HEK293T (cell line): ENCODE measurements at regions not wholly inside any gene's neighbourhood (a gene's known extent, or its start where the extent isn't known, plus 50 kb on each side); places are given as distances from the start of the nearest gene placed in this dataset.

Experiments
- ARNT ChIP-seq: fragments of 450-650 bp; IDR thresholded peaks from 2 replicates; pipeline ENCODE4 v1.6.1; 2017; ENCODE audit warnings: mild to moderate bottlenecking
- BHLHE40 ChIP-seq: fragments of 450-650 bp; IDR thresholded peaks from 2 replicates; pipeline ENCODE4 v1.6.1; 2016; ENCODE audit warnings: mild to moderate bottlenecking, moderate library complexity, borderline replicate concordance
- ELF4 ChIP-seq: fragments of 450-650 bp; IDR thresholded peaks from 2 replicates; pipeline ENCODE4 v1.6.1; 2017; ENCODE audit warnings: antibody characterized with exemption
- FOXA1 ChIP-seq: fragments of 450-650 bp; IDR thresholded peaks from 2 replicates; pipeline ENCODE4 v1.6.1; 2016; ENCODE audit warnings: mild to moderate bottlenecking
- FOXK2 ChIP-seq: fragments of 450-650 bp; IDR thresholded peaks from 2 replicates; pipeline ENCODE4 v1.6.1; 2016; ENCODE audit warnings: mild to moderate bottlenecking
- HDGF ChIP-seq: fragments of 450-650 bp; IDR thresholded peaks from 2 replicates; pipeline ENCODE4 v1.6.1; 2017; ENCODE audit warnings: antibody characterized with exemption, borderline replicate concordance
- LEF1 ChIP-seq: fragments of 450-650 bp; IDR thresholded peaks from 2 replicates; pipeline ENCODE4 v1.6.1; 2017; ENCODE audit warnings: mild to moderate bottlenecking, borderline replicate concordance
- NFRKB ChIP-seq: fragments of 450-650 bp; IDR thresholded peaks from 2 replicates; pipeline ENCODE4 v1.6.1; 2016; ENCODE audit warnings: mild to moderate bottlenecking, moderate library complexity
- SP1 ChIP-seq: fragments of 450-650 bp; IDR thresholded peaks from 2 replicates; pipeline ENCODE4 v1.6.1; 2017
- SUZ12 ChIP-seq: fragments of 450-650 bp; IDR thresholded peaks from 2 replicates; pipeline ENCODE4 v1.6.1; 2016; ENCODE audit warnings: mild to moderate bottlenecking
- TARDBP ChIP-seq: fragments of 450-650 bp; IDR thresholded peaks from 2 replicates; pipeline ENCODE4 v1.6.1; 2016
- TF ChIP-seq, protein P1 (sequence below): fragments of 450-650 bp; IDR thresholded peaks from 2 replicates; pipeline ENCODE4 v1.6.1; 2016

DNA sequence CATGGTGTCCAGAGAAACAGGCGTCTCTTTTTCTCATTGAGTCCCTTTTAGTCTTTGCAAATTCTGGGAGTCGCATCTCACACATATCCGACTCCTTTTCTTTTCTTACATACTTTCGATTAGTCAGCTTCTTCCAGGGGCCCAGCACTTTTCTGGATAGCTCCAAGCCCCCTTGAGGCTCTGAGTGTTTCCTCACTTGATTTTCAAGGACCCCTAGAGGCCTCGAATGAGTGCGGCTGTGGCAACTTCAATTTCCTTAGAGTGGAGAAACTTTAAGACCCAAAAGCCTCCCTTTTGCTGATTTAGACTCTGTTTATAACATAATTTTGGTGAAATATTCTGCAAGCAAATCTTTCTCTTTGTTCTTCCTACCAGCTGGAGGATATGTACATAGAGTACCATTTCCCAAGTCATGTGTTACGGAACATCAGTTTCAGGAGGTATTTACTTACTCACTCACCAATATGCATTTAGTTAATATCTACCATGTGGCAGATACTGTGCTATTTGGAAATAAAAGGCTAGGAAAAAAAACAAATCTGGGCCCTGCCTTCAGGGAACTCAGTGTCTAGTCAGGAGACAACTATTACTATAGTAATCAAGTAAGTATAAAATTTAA lies 555.2 kb downstream of the REEP3 start:
- no peak for TF ChIP-seq SP1
- TF ChIP-seq FOXK2: no peak
- TF ChIP-seq, protein P1, sequence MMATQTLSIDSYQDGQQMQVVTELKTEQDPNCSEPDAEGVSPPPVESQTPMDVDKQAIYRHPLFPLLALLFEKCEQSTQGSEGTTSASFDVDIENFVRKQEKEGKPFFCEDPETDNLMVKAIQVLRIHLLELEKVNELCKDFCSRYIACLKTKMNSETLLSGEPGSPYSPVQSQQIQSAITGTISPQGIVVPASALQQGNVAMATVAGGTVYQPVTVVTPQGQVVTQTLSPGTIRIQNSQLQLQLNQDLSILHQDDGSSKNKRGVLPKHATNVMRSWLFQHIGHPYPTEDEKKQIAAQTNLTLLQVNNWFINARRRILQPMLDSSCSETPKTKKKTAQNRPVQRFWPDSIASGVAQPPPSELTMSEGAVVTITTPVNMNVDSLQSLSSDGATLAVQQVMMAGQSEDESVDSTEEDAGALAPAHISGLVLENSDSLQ: no peak
- no peak for TF ChIP-seq LEF1
- TF ChIP-seq HDGF: no peak
- TF ChIP-seq TARDBP: no peak
- TF ChIP-seq SUZ12: no peak
- no peak for TF ChIP-seq BHLHE40
- no peak for TF ChIP-seq FOXA1
- TF ChIP-seq ARNT: no peak
- TF ChIP-seq NFRKB: no peak
- no peak for TF ChIP-seq ELF4
